ENCODE measurements at regions not wholly inside any gene's neighbourhood (a gene's known extent, or its start where the extent isn't known, plus 50 kb on each side); places are given as distances from the start of the nearest gene placed in this dataset.

GRCh38 chr14:98716133-98716532, 555.9 kb downstream of the BCL11B start:
- Histone ChIP-seq H3K4me3 (ENCODE audit: insufficient read depth, low read depth, low read length) (no peak overlapping the region), H3K79me2 (ENCODE audit: insufficient read depth, low read length) (no peaks in the 10 kb centered on the region), H3K27ac (ENCODE audit: low read depth, low read length) (no peak overlapping the region), H3K9ac (ENCODE audit: low read length) (no peak overlapping the region), H4K20me1 (ENCODE audit: insufficient read depth, low read length) (no peaks in the 10 kb centered on the region), H3K36me3 (ENCODE audit: insufficient read depth, low read length) (no peaks in the 10 kb centered on the region), H3K4me2 (ENCODE audit: low read length) (no peak overlapping the region), H3K9me3 (ENCODE audit: insufficient read depth, low read depth, low read length) (peaks cover 4% of the 10 kb centered on the region), H3K4me1 (ENCODE audit: insufficient read depth, low read length) (no peaks in the 10 kb centered on the region), H3K27me3 (ENCODE audit: insufficient read depth, low read length) (no peaks in the 10 kb centered on the region), H2AFZ (ENCODE audit: low read depth, low read length) (no peak overlapping the region)
- no peak overlapping the region for H3K4me3 Mint-ChIP-seq (ENCODE audit: unreplicated experiment)
- DNase-seq (ENCODE audit: low read depth): no peak
- H3K27ac Mint-ChIP-seq (ENCODE audit: unreplicated experiment): no peak overlapping the region
- H3K27me3 Mint-ChIP-seq (ENCODE audit: low read depth, unreplicated experiment): peaks cover 38% of the 10 kb centered on the region
- TF ChIP-seq EZH2 (IDR thresholded peaks at IDR 0.05; ENCODE audit: insufficient read depth, low read length) (no peak), CTCF (IDR thresholded peaks at IDR 0.05; ENCODE audit: insufficient read depth, low read depth, low read length) (no peak)
- no peaks in the 10 kb centered on the region for H3K9me3 Mint-ChIP-seq (ENCODE audit: unreplicated experiment)
- FAIRE-seq: no peak
- peaks cover 4% of the 10 kb centered on the region for H3K4me1 Mint-ChIP-seq (ENCODE audit: low read depth, unreplicated experiment)
- H3K36me3 Mint-ChIP-seq (ENCODE audit: low read depth, unreplicated experiment): no peaks in the 10 kb centered on the region

DNA sequence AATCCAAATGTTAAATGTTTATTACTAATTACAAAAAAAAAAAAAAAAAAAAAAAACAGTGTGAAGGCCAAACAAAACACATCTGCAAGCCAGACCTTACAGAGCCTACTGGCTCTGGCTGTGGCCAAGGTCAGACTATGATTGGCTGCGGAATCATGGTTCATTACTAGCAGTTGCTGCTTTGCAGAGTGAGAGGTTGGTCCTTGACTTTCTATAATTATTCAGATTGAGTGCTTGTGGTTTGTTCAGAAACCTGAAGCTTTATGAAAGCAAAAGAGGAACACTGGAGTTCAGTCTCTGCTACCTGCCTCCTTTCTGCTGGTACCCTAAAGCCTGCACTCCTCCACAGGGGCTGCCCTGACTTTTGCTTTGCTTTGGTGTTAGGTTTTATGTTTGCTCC, 550.9 kb downstream of the BCL11B start:
- no peaks in the 10 kb centered on the region for H3K79me2 ChIP-seq (ENCODE audit: insufficient read depth, low read length)
- H3K27ac Mint-ChIP-seq (ENCODE audit: unreplicated experiment): no peak overlapping the region
- no peak overlapping the region for H3K4me2 ChIP-seq (ENCODE audit: low read length)
- H3K27ac ChIP-seq (ENCODE audit: low read depth, low read length): no peak overlapping the region
- DNase-seq (ENCODE audit: low read depth): no peak
- no peaks in the 10 kb centered on the region for H3K27me3 ChIP-seq (ENCODE audit: insufficient read depth, low read length)
- H3K9me3 Mint-ChIP-seq (ENCODE audit: unreplicated experiment): no peaks in the 10 kb centered on the region
- peaks cover 45% of the 10 kb centered on the region for H3K27me3 Mint-ChIP-seq (ENCODE audit: low read depth, unreplicated experiment)
- no peak overlapping the region for H2AFZ ChIP-seq (ENCODE audit: low read depth, low read length)
- no peak overlapping the region for H3K9ac ChIP-seq (ENCODE audit: low read length)
- no peaks in the 10 kb centered on the region for H3K4me1 Mint-ChIP-seq (ENCODE audit: low read depth, unreplicated experiment)
- no peak overlapping the region for H3K4me3 Mint-ChIP-seq (ENCODE audit: unreplicated experiment)
- H3K4me1 ChIP-seq (ENCODE audit: insufficient read depth, low read length): no peaks in the 10 kb centered on the region
- no peak for FAIRE-seq
- H3K36me3 Mint-ChIP-seq (ENCODE audit: low read depth, unreplicated experiment): no peaks in the 10 kb centered on the region
- no peaks in the 10 kb centered on the region for H3K36me3 ChIP-seq (ENCODE audit: insufficient read depth, low read length)
- no peaks in the 10 kb centered on the region for H4K20me1 ChIP-seq (ENCODE audit: insufficient read depth, low read length)
- TF ChIP-seq CTCF (IDR thresholded peaks at IDR 0.05; ENCODE audit: insufficient read depth, low read depth, low read length): no peak
- TF ChIP-seq EZH2 (IDR thresholded peaks at IDR 0.05; ENCODE audit: insufficient read depth, low read length): no peak
- H3K9me3 ChIP-seq (ENCODE audit: insufficient read depth, low read depth, low read length): no peaks in the 10 kb centered on the region
- no peak overlapping the region for H3K4me3 ChIP-seq (ENCODE audit: insufficient read depth, low read depth, low read length)

DNA sequence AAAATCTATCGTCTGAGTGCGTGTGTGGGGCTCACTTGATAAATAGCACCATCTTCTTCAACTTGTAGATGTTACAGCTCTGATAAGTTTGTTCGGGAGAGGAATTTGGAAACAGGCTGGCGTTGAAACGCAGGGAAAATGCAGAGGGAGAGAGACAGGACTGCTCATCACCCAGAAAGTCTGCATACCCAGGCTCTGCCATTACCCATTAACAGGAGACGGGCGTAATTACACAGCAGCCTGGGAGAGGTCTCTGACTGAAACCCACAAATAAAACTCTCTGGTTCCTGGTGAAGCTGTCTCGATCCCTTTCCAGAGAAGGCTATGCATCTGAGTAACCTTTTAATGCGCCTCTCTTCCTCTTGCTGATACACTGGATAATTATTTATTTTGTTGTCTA, 547.3 kb downstream of the BCL11B start:
- no peak for FAIRE-seq
- Histone ChIP-seq H3K79me2 (ENCODE audit: insufficient read depth, low read length) (no peaks in the 10 kb centered on the region), H3K4me2 (ENCODE audit: low read length) (no peak overlapping the region), H3K9ac (ENCODE audit: low read length) (no peak overlapping the region), H3K4me3 (ENCODE audit: insufficient read depth, low read depth, low read length) (no peak overlapping the region), H2AFZ (ENCODE audit: low read depth, low read length) (no peak overlapping the region), H3K9me3 (ENCODE audit: insufficient read depth, low read depth, low read length) (peaks cover 4% of the 10 kb centered on the region), H3K27ac (ENCODE audit: low read depth, low read length) (no peak overlapping the region), H4K20me1 (ENCODE audit: insufficient read depth, low read length) (no peaks in the 10 kb centered on the region), H3K27me3 (ENCODE audit: insufficient read depth, low read length) (no peaks in the 10 kb centered on the region), H3K4me1 (ENCODE audit: insufficient read depth, low read length) (no peaks in the 10 kb centered on the region), H3K36me3 (ENCODE audit: insufficient read depth, low read length) (no peaks in the 10 kb centered on the region)
- TF ChIP-seq CTCF (IDR thresholded peaks at IDR 0.05; ENCODE audit: insufficient read depth, low read depth, low read length): no peak
- no peak for TF ChIP-seq EZH2 (IDR thresholded peaks at IDR 0.05; ENCODE audit: insufficient read depth, low read length)
- no peak for DNase-seq (ENCODE audit: low read depth)
- Mint-ChIP-seq H3K4me3 (ENCODE audit: unreplicated experiment) (no peak overlapping the region), H3K27ac (ENCODE audit: unreplicated experiment) (no peak overlapping the region), H3K27me3 (ENCODE audit: low read depth, unreplicated experiment) (peaks cover 30% of the 10 kb centered on the region), H3K4me1 (ENCODE audit: low read depth, unreplicated experiment) (no peaks in the 10 kb centered on the region), H3K36me3 (ENCODE audit: low read depth, unreplicated experiment) (no peaks in the 10 kb centered on the region), H3K9me3 (ENCODE audit: unreplicated experiment) (no peaks in the 10 kb centered on the region)

All from astrocyte (in vitro differentiated cells and primary cell).